GM23338 (cell line): ENCODE measurements at regions not wholly inside any gene's neighbourhood (a gene's known extent, or its start where the extent isn't known, plus 50 kb on each side); places are given as distances from the start of the nearest gene placed in this dataset.

Experiments used
- ATAC-seq: fragments of 200-7000 bp; cut with Tn5 transposase; 3 replicates; pipeline ENCODE4 v1.9.1; 2020
- DNase-seq: peaks from one replicate; pipeline ENCODE4 v3.0.0-alpha.2; 2015; ENCODE audit warnings: low spot score
- H2AFZ ChIP-seq: fragments of 200-600 bp; sonication (generic); 2 replicates; pipeline ENCODE4 v1.8.0; 2016; ENCODE audit warnings: antibody characterized with exemption, mild to moderate bottlenecking, moderate library complexity
- H3F3A ChIP-seq: fragments of 200-600 bp; sonication (generic); replicated peaks from 2 replicates; pipeline ENCODE4 v1.8.0; 2017; ENCODE audit warnings: antibody characterized with exemption, mixed run types, low read depth
- H3K27ac ChIP-seq: fragments of 200-600 bp; sonication (generic); 2 replicates; pipeline ENCODE4 v1.6.1; 2016; ENCODE audit warnings: low read depth
- H3K27me3 ChIP-seq: fragments of 200-600 bp; sonication (generic); 2 replicates; pipeline ENCODE4 v1.8.0; 2016; ENCODE audit warnings: mild to moderate bottlenecking, mixed run types, moderate library complexity; ENCODE audit not compliant: insufficient read depth
- H3K36me3 ChIP-seq: fragments of 200-600 bp; sonication (generic); 2 replicates; pipeline ENCODE4 v1.8.0; 2016; ENCODE audit warnings: mild to moderate bottlenecking; ENCODE audit not compliant: insufficient read depth
- H3K4me1 ChIP-seq: fragments of 200-600 bp; sonication (generic); 2 replicates; pipeline ENCODE4 v1.8.0; 2016; ENCODE audit warnings: mild to moderate bottlenecking, moderate library complexity; ENCODE audit not compliant: insufficient read depth
- H3K4me2 ChIP-seq: fragments of 200-600 bp; sonication (generic); 2 replicates; pipeline ENCODE4 v1.7.1; 2017; ENCODE audit warnings: mixed run types
- H3K4me3 ChIP-seq: fragments of 200-600 bp; sonication (generic); 2 replicates; pipeline ENCODE4 v1.6.1; 2016; ENCODE audit warnings: mixed run types
- H3K79me2 ChIP-seq: fragments of 200-600 bp; sonication (generic); replicated peaks from 2 replicates; pipeline ENCODE4 v1.8.0; 2017; ENCODE audit warnings: mild to moderate bottlenecking; ENCODE audit not compliant: insufficient read depth
- H3K9me2 ChIP-seq: fragments of 200-600 bp; sonication (generic); 2 replicates; pipeline ENCODE4 v1.8.0; 2017; ENCODE audit not compliant: insufficient read depth
- H4K20me1 ChIP-seq: fragments of 200-600 bp; sonication (generic); replicated peaks from 2 replicates; pipeline ENCODE4 v1.8.0; 2017; ENCODE audit warnings: mild to moderate bottlenecking; ENCODE audit not compliant: insufficient read depth
- H3K27ac Mint-ChIP-seq: 2 replicates; pipeline ENCODE4 v1.8.0; 2020; ENCODE audit warnings: inconsistent platforms, mild to moderate bottlenecking, moderate library complexity, mixed read lengths
- H3K27me3 Mint-ChIP-seq: 3 replicates; pipeline ENCODE4 v1.8.0; 2022; ENCODE audit warnings: low read depth, mild to moderate bottlenecking, moderate library complexity, mixed read lengths, inconsistent platforms; ENCODE audit not compliant: insufficient read depth, poor library complexity
- H3K36me3 Mint-ChIP-seq: 3 replicates; pipeline ENCODE4 v1.8.0; 2021; ENCODE audit warnings: low read depth, mild to moderate bottlenecking, inconsistent platforms, moderate library complexity, mixed read lengths
- H3K4me1 Mint-ChIP-seq: 3 replicates; pipeline ENCODE4 v1.8.0; 2020; ENCODE audit warnings: mild to moderate bottlenecking, inconsistent platforms, mixed read lengths
- H3K4me3 Mint-ChIP-seq: 3 replicates; pipeline ENCODE4 v1.8.0; 2021; ENCODE audit warnings: moderate library complexity, mild to moderate bottlenecking, inconsistent platforms, mixed read lengths
- H3K9me3 Mint-ChIP-seq: 3 replicates; pipeline ENCODE4 v1.8.0; 2020; ENCODE audit warnings: moderate library complexity, mild to moderate bottlenecking, inconsistent platforms, mixed read lengths
- CREB1 ChIP-seq: fragments of 250-450 bp; sonication (Bioruptor Pico); IDR thresholded peaks from 2 replicates; pipeline ENCODE4 v1.5.0; 2020; ENCODE audit warnings: low read depth, mild to moderate bottlenecking, moderate library complexity
- EZH2phosphoT487 ChIP-seq: fragments of 200-600 bp; sonication (generic); IDR thresholded peaks from one replicate; pipeline ENCODE4 v1.8.1; 2018; ENCODE audit warnings: antibody characterized with exemption; ENCODE audit not compliant: unreplicated experiment
- NANOG ChIP-seq: IDR thresholded peaks from 2 replicates; pipeline ENCODE4 v1.6.1; 2016; ENCODE audit warnings: antibody characterized with exemption, borderline replicate concordance
- POLR2AphosphoS5 ChIP-seq: IDR thresholded peaks from 2 replicates; pipeline ENCODE4 v1.6.1; 2016; ENCODE audit warnings: antibody characterized with exemption, low read depth
- STAT1 ChIP-seq: IDR thresholded peaks from one replicate; pipeline ENCODE4 v1.6.1; 2016; ENCODE audit warnings: antibody characterized with exemption; ENCODE audit not compliant: unreplicated experiment
- ZNF114 ChIP-seq: fragments of 250-450 bp; sonication (Bioruptor Pico); IDR thresholded peaks from 2 replicates; pipeline ENCODE4 v1.5.0; 2020; ENCODE audit warnings: mild to moderate bottlenecking, moderate library complexity
- TF ChIP-seq, protein P1 (sequence below), 2 experiments: fragments of 200-600 bp in 1 of 2; sonication (generic) in 1 of 2; conservative IDR thresholded peaks; 2 replicates each; pipeline versions ENCODE4 v1.5.1 to v1.6.1; 2016 to 2017; ENCODE audit warnings: antibody characterized with exemption in 2 of 2, low read depth in 2 of 2, mild to moderate bottlenecking in 2 of 2, moderate library complexity in 1 of 2

DNA sequence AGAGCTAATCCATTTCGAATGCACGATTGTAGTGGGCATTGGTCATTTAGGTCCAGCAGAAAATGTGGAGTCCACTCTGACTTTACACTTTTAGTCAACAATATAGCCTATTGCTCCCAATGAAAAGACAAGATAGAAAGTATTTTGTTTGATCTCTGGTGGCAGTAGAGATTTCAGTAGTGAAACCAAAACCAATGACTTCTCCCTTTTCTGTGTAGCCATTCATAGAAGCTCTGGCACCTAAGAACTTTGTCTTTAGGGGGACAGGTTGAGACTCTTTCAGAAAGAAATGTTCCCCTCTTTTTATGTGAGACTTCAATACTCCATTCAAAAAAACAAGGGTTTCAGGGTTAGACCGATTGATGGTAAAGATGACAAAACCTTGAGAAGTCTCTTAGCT, 510.8 kb upstream of the POU3F2 start:
- Histone ChIP-seq H3K27ac (no peak overlapping the region), H3F3A (no peaks in the 10 kb centered on the region), H3K4me3 (no peak overlapping the region), H3K79me2 (no peaks in the 10 kb centered on the region), H2AFZ (no peak overlapping the region), H3K4me1 (no peaks in the 10 kb centered on the region), H3K36me3 (no peaks in the 10 kb centered on the region), H4K20me1 (no peaks in the 10 kb centered on the region), H3K9me2 (no peaks in the 10 kb centered on the region), H3K4me2 (no peak overlapping the region), H3K27me3 (no peaks in the 10 kb centered on the region)
- Mint-ChIP-seq H3K27ac (no peak overlapping the region), H3K4me3 (no peak overlapping the region), H3K4me1 (peaks cover 3% of the 10 kb centered on the region; the same call in 2 of the 3 replicates), H3K9me3 (no peaks in the 10 kb centered on the region), H3K36me3 (no peaks in the 10 kb centered on the region), H3K27me3 (peaks cover 2% of the 10 kb centered on the region)
- TF ChIP-seq EZH2phosphoT487 (no peak), NANOG (no peak), ZNF114 (CRISPR knock-in tag) (no peak)
- ATAC-seq (no peak), DNase-seq (no peak)

DNA sequence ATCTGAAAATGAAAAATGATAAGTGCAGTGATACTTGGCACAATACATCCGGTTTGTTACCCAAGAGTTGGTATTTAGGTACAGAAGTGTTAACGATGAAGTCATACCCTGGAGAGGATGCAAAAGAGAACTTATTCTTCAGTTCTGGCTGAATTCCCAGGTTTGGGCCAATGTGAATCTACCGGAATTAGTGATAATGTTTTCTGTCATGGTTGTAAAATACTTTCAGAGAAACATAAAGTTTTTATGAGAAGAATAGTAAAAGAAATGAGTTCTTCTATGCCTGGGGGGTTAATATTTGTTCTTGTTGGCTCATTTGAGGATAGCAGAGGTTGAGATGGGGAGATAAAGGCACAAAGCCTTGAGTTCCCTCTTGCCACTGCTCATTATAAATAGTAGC, 509.9 kb upstream of the POU3F2 start:
- Mint-ChIP-seq H3K9me3 (no peaks in the 10 kb centered on the region), H3K4me3 (no peak overlapping the region), H3K36me3 (no peaks in the 10 kb centered on the region), H3K4me1 (peaks cover 3% of the 10 kb centered on the region; the same call in 2 of the 3 replicates), H3K27ac (no peak overlapping the region), H3K27me3 (peaks cover 2% of the 10 kb centered on the region)
- no peaks in the 10 kb centered on the region for H3K4me1 ChIP-seq
- H3K4me3 ChIP-seq, result no peak overlapping the region
- no peaks in the 10 kb centered on the region for H3K9me2 ChIP-seq
- H3K4me2 ChIP-seq, result no peak overlapping the region
- DNase-seq (no peak), ATAC-seq (no peak)
- no peaks in the 10 kb centered on the region for H3K79me2 ChIP-seq
- H3K36me3 ChIP-seq, result no peaks in the 10 kb centered on the region
- TF ChIP-seq, protein P1, sequence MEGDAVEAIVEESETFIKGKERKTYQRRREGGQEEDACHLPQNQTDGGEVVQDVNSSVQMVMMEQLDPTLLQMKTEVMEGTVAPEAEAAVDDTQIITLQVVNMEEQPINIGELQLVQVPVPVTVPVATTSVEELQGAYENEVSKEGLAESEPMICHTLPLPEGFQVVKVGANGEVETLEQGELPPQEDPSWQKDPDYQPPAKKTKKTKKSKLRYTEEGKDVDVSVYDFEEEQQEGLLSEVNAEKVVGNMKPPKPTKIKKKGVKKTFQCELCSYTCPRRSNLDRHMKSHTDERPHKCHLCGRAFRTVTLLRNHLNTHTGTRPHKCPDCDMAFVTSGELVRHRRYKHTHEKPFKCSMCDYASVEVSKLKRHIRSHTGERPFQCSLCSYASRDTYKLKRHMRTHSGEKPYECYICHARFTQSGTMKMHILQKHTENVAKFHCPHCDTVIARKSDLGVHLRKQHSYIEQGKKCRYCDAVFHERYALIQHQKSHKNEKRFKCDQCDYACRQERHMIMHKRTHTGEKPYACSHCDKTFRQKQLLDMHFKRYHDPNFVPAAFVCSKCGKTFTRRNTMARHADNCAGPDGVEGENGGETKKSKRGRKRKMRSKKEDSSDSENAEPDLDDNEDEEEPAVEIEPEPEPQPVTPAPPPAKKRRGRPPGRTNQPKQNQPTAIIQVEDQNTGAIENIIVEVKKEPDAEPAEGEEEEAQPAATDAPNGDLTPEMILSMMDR (conservative IDR thresholded peaks at IDR 0.05; ENCODE audit: low read depth in 2 of 2), result no peak
- no peak for TF ChIP-seq STAT1
- TF ChIP-seq ZNF114 (CRISPR knock-in tag), result no peak
- no peak for TF ChIP-seq POLR2AphosphoS5
- no peak for TF ChIP-seq CREB1 (CRISPR knock-in tag)
- no peaks in the 10 kb centered on the region for H4K20me1 ChIP-seq
- H2AFZ ChIP-seq, result no peak overlapping the region
- H3F3A ChIP-seq, result no peaks in the 10 kb centered on the region
- no peaks in the 10 kb centered on the region for H3K27me3 ChIP-seq
- no peak overlapping the region for H3K27ac ChIP-seq

DNA sequence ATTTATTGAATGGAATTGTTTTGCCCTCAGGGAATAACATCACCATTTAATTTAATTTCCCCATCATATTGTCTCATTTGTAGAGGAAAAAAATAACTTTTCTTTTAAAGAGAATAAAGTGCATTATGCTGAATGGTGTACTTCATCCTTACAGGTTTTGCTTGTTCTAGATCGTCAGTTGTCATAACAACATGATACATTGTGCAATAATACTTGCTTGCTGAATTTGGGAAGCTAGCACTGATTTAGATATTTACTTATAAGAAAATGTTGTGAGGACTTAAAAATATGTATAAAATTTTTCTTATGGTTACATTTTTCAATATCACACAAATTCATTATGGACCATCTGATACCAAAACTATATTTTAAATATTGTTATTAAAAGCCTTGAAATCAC, 509.0 kb upstream of the POU3F2 start:
- H4K20me1 ChIP-seq, result no peaks in the 10 kb centered on the region

More for the DNA sequence above, 509.0 kb upstream of the POU3F2 start:
- DNase-seq (no peak), ATAC-seq (no peak)
- H3K9me2 ChIP-seq, result no peaks in the 10 kb centered on the region
- H3K27me3 ChIP-seq, result no peaks in the 10 kb centered on the region
- H3K36me3 ChIP-seq, result no peaks in the 10 kb centered on the region
- no peak overlapping the region for H2AFZ ChIP-seq
- no peaks in the 10 kb centered on the region for H3F3A ChIP-seq
- Mint-ChIP-seq H3K27ac (no peak overlapping the region), H3K4me1 (peaks cover 3% of the 10 kb centered on the region; the same call in 2 of the 3 replicates), H3K4me3 (no peak overlapping the region), H3K36me3 (no peaks in the 10 kb centered on the region), H3K27me3 (no peaks in the 10 kb centered on the region), H3K9me3 (no peaks in the 10 kb centered on the region)
- no peak overlapping the region for H3K4me2 ChIP-seq
- no peaks in the 10 kb centered on the region for H3K79me2 ChIP-seq
- H3K4me3 ChIP-seq, result no peak overlapping the region
- TF ChIP-seq POLR2AphosphoS5 (no peak), EZH2phosphoT487 (no peak), CREB1 (CRISPR knock-in tag) (no peak)
- H3K4me1 ChIP-seq, result no peaks in the 10 kb centered on the region
- H3K27ac ChIP-seq, result no peak overlapping the region
